ENCODE measurements at regions not wholly inside any gene's neighbourhood (a gene's known extent, or its start where the extent isn't known, plus 50 kb on each side); places are given as distances from the start of the nearest gene placed in this dataset.
"Not testable (repeated sequence)": the region's sequence is repeated elsewhere in the genome, so short reads cannot be mapped to it uniquely, and the experiment has no call there.

- ATAC-seq (no peak), DNase-seq (ENCODE audit: missing footprints) (no peak)
- intact Hi-C loops (cut with DNase I) = no loop called here
These were observed 455.1 kb downstream of the KIF2B start for GRCh38 chr17:54277868-54278267.

- intact Hi-C loops (cut with DNase I) = no loop called here
These were observed 458.0 kb downstream of the KIF2B start for GRCh38 chr17:54280741-54281140.

GRCh38 chr17:54282886-54283285 lies 460.2 kb downstream of the KIF2B start:
- intact Hi-C loops (cut with DNase I) = no loop called here

More at GRCh38 chr17:54280741-54281140, 458.0 kb downstream of the KIF2B start:
- DNase-seq (ENCODE audit: missing footprints) = no peak
- no peak for ATAC-seq

GRCh38 chr17:54307351-54307750 lies 484.6 kb downstream of the KIF2B start:
- no peak for ATAC-seq
- intact Hi-C loops (cut with DNase I) = no loop called here
- no peak for DNase-seq (ENCODE audit: missing footprints)

More at GRCh38 chr17:54282886-54283285, 460.2 kb downstream of the KIF2B start:
- ATAC-seq (no peak), DNase-seq (ENCODE audit: missing footprints) (no peak)

GRCh38 chr17:54324813-54325212 lies 502.1 kb downstream of the KIF2B start:
- intact Hi-C loops (cut with DNase I) = no loop called here
- no peak for ATAC-seq
- no peak for DNase-seq (ENCODE audit: missing footprints)

GRCh38 chr17:54339731-54340130 lies 517.0 kb downstream of the KIF2B start:
- DNase-seq (ENCODE audit: missing footprints) (no peak), ATAC-seq (no peak)
- intact Hi-C loops (cut with DNase I) = no loop called here

GRCh38 chr17:54347495-54347894 lies 524.8 kb downstream of the KIF2B start:
- ATAC-seq = no peak

GRCh38 chr17:54348234-54348633 lies 525.5 kb downstream of the KIF2B start:
- intact Hi-C loops (cut with DNase I) = no loop called here
- DNase-seq (ENCODE audit: missing footprints) = no peak
- no peak for ATAC-seq

More at GRCh38 chr17:54347495-54347894, 524.8 kb downstream of the KIF2B start:
- DNase-seq (ENCODE audit: missing footprints) = no peak
- intact Hi-C loops (cut with DNase I) = no loop called here

GRCh38 chr17:54353789-54354525 lies 531.2 kb downstream of the KIF2B start:
- DNase-seq (ENCODE audit: missing footprints) (peak; percentile 52), ATAC-seq (no peak)
- intact Hi-C loops (cut with DNase I) = no loop called here

GRCh38 chr17:54361073-54361472 lies 538.3 kb downstream of the KIF2B start:
- DNase-seq (ENCODE audit: missing footprints); intact Hi-C loops (cut with DNase I): not testable (repeated sequence)

GRCh38 chr17:54368906-54369305 lies 531.7 kb upstream of the TOM1L1 start:
- no peak for ATAC-seq
- intact Hi-C loops (cut with DNase I) = no loop called here
- no peak for DNase-seq (ENCODE audit: missing footprints)

More at GRCh38 chr17:54361073-54361472, 538.3 kb downstream of the KIF2B start:
- ATAC-seq = not testable (repeated sequence)

GRCh38 chr17:54372069-54372749 lies 528.4 kb upstream of the TOM1L1 start:
- intact Hi-C loops (cut with DNase I) = no loop called here
- DNase-seq (ENCODE audit: missing footprints) = no peak
- no peak for ATAC-seq

- ATAC-seq (no peak), DNase-seq (ENCODE audit: missing footprints) (no peak)
- intact Hi-C loops (cut with DNase I) = no loop called here
These were observed 526.7 kb upstream of the TOM1L1 start for GRCh38 chr17:54373970-54374369.

GRCh38 chr17:54376409-54376808 lies 524.2 kb upstream of the TOM1L1 start:
- ATAC-seq; DNase-seq (ENCODE audit: missing footprints); intact Hi-C loops (cut with DNase I): not testable (repeated sequence)

GRCh38 chr17:54381482-54381881 lies 519.2 kb upstream of the TOM1L1 start:
- DNase-seq (ENCODE audit: missing footprints) = no peak
- intact Hi-C loops (cut with DNase I) = no loop called here
- no peak for ATAC-seq

GRCh38 chr17:54404259-54404658 lies 496.4 kb upstream of the TOM1L1 start:
- ATAC-seq (no peak), DNase-seq (ENCODE audit: missing footprints) (no peak)
- intact Hi-C loops (cut with DNase I) = no loop called here

- intact Hi-C loops (cut with DNase I) = no loop called here
- DNase-seq (ENCODE audit: missing footprints) (no peak), ATAC-seq (no peak)
These were observed 494.8 kb upstream of the TOM1L1 start for GRCh38 chr17:54405826-54406225.

- intact Hi-C loops (cut with DNase I) = no loop called here
- ATAC-seq (no peak), DNase-seq (ENCODE audit: missing footprints) (no peak)
These were observed 491.9 kb upstream of the TOM1L1 start for GRCh38 chr17:54408731-54409130.

GRCh38 chr17:54418467-54418866 lies 482.2 kb upstream of the TOM1L1 start:
- intact Hi-C loops (cut with DNase I) = no loop called here
- ATAC-seq = no peak
- DNase-seq (ENCODE audit: missing footprints) = no peak

GRCh38 chr17:54425671-54426070 lies 475.0 kb upstream of the TOM1L1 start:
- intact Hi-C loops (cut with DNase I) = no loop called here
- no peak for DNase-seq (ENCODE audit: missing footprints)
- no peak for ATAC-seq
